ENCODE measurements at regions not wholly inside any gene's neighbourhood (a gene's known extent, or its start where the extent isn't known, plus 50 kb on each side); places are given as distances from the start of the nearest gene placed in this dataset.
"Not testable (repeated sequence)": the region's sequence is repeated elsewhere in the genome, so short reads cannot be mapped to it uniquely, and the experiment has no call there.

DNA sequence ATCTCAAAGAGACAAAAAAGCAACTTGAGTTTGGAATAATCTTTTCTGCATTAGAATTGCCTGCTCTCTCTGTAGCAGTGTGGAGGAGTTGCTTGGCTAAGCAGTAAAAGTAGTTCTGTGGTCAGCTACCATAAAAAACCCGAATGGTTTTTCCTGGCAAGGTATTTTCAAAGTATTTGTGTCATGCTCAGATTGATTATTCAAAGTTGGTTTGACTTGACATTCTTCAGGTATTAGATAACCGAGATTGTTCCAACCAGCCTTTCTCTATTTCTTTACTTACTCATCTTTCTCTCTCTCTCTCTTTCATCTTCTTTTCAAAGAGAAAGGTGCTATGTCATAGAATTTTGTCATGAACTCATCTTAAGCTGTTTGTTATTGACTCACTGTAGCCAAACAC lies 404.9 kb downstream of the CPS1 start:
- DNase-seq = no peak

GRCh38 chr2:210963386-210963785 lies 407.0 kb downstream of the CPS1 start:
- no peak for DNase-seq

DNA sequence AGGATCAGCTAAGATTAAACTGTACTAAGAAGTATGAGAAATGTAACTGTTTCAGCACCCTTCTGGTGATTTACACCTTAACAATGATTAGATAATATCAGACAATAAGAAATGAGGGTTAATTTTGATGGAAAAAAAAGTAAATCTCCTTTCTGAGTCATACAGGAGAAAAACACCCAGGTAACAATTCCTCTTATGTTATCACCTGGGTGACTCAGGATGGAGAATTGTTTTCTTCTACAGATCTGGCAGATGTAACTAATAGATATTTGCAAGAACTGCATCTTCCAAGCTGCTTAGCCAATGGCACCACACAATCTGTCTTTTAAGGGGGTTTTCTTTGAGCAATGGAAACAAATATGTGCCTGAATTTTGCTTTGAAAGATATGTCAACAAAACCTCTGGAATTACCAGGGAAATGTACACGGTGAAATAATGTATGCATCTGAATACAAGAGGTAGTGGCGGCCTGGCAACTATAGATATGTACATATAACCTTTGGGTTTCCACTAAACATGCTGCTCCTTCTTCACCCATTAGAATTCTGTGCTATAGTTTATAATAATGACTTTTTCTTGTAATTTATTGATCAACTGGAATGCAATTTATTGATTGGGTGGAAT lies 407.9 kb downstream of the CPS1 start:
- DNase-seq = no peak

- no peak for DNase-seq
Observed at GRCh38 chr2:210965472-210965871, 409.1 kb downstream of the CPS1 start.

DNA sequence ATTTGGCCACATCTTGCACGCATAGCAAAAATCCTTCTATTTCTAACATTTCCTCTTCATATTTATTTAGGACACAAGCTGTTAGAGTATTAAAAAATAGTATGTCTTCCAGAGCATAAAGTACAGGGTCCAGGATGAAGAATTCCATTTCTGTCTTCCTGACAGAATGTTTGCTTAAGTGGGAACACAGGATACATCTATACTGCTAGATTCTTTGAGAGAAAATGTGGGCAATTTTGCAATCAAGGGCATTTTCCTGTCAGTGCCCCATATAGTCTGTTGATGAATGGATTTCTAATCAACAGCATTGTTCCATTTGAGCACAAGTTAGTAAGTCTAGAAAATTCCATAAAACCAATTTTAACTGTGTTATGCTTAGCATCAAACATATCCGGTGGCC lies 409.9 kb downstream of the CPS1 start:
- DNase-seq = no peak

DNA sequence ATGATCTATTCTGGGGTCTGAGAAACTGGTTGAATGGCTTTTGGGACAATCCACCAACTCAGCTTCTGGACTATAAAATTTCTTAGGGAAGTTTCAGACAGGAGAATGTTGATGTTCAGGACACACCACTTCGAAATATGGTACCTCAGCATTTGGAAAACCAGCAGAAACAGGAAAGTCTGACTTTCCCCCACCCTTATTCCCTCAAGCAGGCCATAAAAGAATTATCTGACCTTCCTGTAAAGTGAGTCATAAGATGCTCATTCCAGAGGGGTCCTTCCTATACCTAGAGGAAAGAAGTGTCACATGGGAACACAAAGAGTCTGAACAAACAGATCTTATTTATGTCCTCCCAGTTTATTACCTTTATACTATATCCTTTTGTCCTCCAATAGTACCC lies 415.0 kb downstream of the CPS1 start:
- DNase-seq = no peak

GRCh38 chr2:210986806-210987205 lies 430.4 kb downstream of the CPS1 start:
- DNase-seq = not testable (repeated sequence)

DNA sequence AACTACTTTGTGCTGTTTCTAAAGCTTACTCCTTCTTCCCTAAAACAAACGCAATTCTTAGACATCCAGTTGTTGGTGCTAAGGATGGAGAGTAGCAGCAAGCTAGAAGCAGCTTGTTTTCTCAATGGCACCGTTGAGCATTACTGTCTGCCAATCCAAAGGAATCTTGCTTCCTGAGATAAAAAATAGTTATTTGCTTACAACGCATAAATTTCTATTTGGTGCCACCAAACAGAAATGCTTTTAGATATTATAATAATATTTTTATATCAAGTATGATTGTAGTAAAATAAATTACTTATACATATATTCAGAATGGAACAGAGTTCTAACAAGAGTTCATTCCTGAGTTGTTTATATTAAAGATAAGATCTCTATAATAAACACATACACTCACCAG lies 434.7 kb downstream of the CPS1 start:
- no peak for DNase-seq

- no peak for DNase-seq
Observed at GRCh38 chr2:210994104-210994503, 437.7 kb downstream of the CPS1 start.

DNA sequence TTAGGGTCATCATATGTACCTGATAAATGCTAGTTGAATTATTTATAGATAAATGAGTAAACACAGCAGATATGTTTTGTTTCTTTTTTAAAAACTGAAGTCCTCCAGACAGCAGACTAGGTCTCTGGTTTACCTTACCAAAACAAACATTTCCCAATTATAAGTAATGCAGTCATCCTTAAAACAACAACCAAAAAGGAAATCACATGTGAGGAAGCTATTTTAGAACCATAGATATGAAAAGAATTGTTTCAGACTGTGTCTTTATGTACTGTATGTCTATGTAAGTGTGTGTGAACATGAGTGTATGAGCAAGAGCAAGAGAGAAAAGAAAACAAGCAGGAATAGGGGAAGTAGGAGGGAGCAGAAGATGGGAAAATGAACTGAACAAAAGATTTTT lies 441.0 kb downstream of the CPS1 start:
- no peak for DNase-seq

DNA sequence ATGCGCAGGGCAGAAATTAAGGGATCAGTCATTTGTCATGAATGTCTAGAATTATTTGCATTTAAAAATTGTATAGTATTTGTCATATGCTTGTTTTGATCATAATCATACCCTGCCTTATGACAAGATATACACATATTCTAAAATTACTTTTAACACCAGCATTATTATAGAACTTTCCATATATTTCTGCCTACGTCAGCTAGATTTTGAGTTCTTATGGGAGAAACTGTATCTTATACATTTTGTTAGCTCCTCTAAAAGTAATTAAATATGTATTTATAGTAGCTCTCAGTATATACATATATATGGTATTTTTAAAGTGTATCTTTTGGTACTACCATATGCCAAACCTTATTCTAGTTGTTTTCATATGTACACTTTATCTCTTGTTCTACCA lies 441.9 kb downstream of the CPS1 start:
- no peak for DNase-seq

GRCh38 chr2:211014376-211014775 lies 458.0 kb downstream of the CPS1 start:
- no peak for DNase-seq

DNA sequence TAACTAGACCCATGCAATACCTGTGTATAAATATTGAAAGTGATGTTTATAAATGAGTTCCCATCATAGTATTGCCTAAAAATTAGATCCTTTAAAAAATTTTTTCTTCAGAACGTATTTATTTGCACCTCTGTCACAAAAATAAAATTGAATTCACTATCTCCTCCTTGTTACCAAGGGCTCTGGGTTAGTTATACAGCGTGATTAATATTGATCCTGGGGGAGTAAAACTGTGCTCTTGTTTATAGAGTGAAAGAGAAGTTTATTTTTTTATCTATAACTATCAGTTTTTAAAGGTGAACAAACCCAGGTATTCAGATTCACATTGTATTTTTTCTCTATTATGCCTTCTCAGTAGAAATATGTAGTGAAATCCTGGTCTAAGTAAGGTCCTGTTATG lies 458.5 kb downstream of the CPS1 start:
- DNase-seq = no peak

- DNase-seq = not testable (repeated sequence)
Observed at GRCh38 chr2:211025089-211025488, 468.7 kb downstream of the CPS1 start.

DNA sequence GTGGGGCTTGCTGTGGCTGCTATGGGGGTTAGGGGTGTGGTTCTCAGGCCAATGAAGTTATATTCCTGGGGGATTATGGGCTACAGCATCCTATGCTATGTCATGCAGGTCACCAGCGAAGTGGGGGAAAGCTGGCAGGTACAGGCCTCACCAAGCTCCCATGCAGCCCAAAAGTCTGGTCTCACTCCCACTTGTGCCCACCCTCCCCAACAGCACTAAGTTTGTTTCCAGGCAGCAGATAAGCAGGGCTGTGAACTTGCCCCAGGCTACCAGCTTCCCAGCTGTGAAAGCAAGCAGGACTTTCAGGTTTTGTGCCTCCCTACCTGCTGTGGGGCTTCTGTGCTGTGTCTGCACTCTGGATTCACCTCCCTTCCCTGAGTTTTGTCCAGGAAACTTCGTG lies 469.7 kb downstream of the CPS1 start:
- DNase-seq = no peak

DNA sequence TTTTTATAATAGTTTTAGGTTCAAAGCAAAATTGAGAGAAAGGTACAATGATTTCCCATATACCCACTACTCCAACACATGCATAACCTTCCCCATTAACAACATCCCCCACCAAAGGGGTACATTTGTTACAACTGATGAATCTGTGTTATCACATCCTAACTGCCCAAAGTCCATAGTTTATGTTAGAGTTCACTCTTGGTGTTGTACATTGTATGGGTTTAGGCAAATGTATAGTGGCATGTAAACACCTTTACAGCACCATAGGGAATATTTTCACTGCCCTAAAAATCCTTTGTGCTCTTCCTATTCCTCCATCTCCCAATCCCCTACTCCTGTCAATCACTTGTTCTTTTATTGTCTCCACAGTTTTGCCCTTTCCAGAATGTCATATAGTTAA lies 471.6 kb downstream of the CPS1 start:
- no peak for DNase-seq

DNA sequence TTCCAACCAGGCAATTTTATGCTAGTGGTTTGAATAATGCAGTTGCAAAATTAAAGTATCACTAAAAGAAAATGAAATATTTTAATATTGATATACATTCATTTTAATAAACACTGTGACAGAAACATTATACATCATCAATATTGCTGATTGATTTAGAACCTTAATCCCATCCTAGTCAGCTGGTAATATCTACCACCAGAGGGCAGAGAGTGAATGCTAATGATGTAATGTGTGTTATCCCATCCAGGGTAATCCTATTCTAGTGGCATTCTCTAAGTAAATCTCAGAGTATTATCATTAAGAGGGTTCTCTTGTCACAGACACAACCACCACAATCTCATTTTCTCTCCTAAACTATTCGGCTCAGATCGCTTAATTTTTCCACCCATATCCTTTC lies 477.4 kb downstream of the CPS1 start:
- no peak for DNase-seq

GRCh38 chr2:211035548-211036185 lies 479.3 kb downstream of the CPS1 start:
- DNase-seq = no peak

DNA sequence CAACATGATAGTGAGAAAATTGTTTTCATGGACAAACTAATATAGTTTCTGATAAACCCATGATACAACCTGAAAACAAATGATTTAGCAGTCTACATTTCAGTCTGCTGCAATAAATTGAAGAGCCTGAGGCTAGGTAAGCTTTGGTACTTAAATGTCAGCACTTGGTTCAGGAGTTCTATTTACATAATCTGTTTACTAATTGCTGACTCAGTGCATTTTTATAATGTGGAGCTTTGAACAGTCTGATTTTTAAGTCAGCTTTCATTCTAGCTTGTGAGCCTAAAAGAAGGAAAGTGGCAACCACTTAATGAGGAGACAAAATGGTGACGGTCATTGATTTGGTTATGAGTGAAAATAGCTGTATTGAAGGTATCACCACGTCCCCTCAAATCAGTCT lies 488.6 kb downstream of the CPS1 start:
- no peak for DNase-seq

DNA sequence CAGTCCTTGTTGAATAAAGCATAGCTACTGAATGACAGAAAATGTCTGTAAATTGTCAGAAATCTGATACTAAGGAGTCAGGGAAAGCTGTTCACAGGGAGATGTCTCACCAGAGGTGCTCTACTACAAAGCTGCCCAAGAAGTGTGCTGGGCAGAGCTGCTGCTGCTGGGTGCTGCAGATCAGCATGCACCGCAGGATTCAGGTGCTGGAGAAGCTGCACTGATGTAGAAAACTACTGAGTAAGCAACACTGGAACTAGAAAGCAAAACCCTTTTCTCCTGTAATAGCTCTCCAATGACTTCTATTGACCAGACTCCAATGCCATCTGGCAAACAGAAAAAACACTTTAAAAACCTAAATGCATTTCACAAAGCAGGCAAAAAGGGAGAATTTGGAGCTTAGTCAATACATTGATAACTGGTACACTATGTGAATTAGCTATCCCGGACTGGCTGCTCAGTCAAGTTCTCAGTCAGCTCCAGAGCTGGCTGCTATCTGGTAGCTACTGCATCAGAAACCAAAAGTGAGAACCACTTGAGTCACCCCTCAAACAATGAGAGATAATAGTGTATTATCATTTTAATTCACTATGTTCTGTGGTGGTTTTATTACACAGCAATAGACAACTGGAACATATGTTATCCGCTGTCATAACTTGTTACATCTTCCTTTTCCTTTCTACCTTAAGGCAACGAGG lies 493.1 kb downstream of the CPS1 start:
- DNase-seq = no peak

GRCh38 chr2:211055438-211055837 lies 499.0 kb downstream of the CPS1 start:
- no peak for DNase-seq

- no peak for DNase-seq
Observed at GRCh38 chr2:211061612-211062296, 505.4 kb downstream of the CPS1 start.

DNA sequence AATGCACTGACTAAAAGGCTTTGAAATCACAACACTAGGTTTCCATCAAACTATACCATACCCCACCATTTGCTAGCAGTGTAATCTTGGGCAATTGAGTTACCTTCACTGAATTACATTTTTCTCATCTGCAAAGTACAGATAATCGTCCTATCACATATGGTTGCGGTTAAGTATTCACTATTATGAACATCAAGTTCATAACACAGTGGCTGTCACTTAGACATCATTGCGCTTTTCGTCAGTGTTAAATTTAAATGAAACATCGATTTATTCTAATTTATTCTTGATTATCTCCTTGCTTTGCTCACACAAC lies 505.9 kb downstream of the CPS1 start:
- DNase-seq = no peak

DNA sequence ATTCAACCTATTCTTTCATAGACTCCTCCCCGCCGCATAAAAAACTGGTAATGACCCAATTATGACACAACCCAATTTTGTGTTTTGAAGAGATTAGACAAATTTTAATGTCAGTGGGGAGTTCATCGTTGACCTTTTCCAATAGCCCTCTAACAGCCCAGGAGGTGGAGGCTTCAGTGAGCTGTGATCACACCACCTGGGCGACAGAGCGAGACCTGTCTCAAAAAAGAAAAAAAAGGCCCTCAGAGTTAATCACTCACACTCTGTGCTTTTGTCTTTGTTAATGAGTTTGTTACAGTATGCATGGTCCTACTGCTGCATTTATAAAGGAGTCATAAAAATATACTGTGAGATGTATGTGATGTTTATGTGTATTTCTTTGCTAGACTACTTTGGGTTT lies 510.6 kb downstream of the CPS1 start:
- no peak for DNase-seq

Measured in occipital lobe (tissue), 1 donor.